DMS153 treated with DMSO at 0.1 percent for 48 hours (cell line): ENCODE measurements at regions not wholly inside any gene's neighbourhood (a gene's known extent, or its start where the extent isn't known, plus 50 kb on each side); places are given as distances from the start of the nearest gene placed in this dataset.

Experiments
- DNase-seq: peaks from one replicate; lab custom pipeline; 2025; ENCODE audit not compliant: unreplicated experiment; lab: John Stamatoyannopoulos, UW

GRCh38 chr12:27382924-27383323 is 50.3 kb downstream of the BMAL2 start:
- no peak for DNase-seq

- peak; percentile 36 for DNase-seq
These were observed 51.0 kb downstream of the BMAL2 start for GRCh38 chr12:27383429-27384260.

GRCh38 chr12:27384261-27384590 is 51.6 kb downstream of the BMAL2 start:
- no peak for DNase-seq

- no peak for DNase-seq
These were observed 53.3 kb downstream of the BMAL2 start for GRCh38 chr12:27385766-27386564.

GRCh38 chr12:27387473-27387872 is 54.8 kb downstream of the BMAL2 start:
- DNase-seq: no peak

GRCh38 chr12:27388650-27389049 is 56.0 kb downstream of the BMAL2 start:
- no peak for DNase-seq

- DNase-seq: no peak
These were observed 51.9 kb upstream of the SMCO2 start for GRCh38 chr12:27394676-27395075.

- no peak for DNase-seq
These were observed 50.2 kb upstream of the SMCO2 start for GRCh38 chr12:27396216-27396815.
